ENCODE measurements at regions not wholly inside any gene's neighbourhood (a gene's known extent, or its start where the extent isn't known, plus 50 kb on each side); places are given as distances from the start of the nearest gene placed in this dataset.

DNA sequence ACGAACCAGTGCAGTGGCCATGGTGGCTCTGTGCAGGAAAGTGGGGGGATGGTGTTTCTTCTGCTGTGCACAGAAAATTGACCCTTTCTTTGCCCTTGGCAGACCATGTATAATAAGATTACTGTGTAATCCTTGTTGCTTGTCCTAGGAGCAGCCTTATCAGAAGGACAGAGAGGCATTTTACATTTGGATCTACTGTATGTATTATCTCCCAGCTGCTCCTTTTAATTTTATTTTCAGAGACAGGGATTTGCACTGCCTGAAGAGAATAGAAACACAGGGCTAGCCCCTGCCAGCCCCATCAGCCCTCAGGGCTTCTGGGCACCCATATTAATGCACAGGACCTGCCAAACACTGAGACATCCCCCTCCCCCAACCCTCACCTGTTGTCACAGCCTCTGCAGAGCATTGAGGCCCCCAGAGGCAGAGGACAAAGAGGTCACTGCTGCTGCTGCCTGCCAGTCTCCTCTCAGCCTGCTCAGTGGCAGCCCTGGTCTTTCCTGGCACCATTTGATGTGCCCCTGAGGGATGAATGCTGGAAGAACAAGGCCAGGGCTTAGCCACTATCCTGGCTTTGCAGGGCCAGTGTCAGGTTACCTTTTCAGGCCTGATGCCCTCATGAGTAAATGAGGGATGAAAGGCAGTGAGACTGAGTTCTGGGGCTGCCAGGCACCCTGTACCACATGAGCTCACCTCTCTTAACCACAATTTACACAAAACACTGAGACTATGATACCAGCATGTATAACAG lies 533.4 kb downstream of the NTRK3 start:
- TF ChIP-seq, protein P1, sequence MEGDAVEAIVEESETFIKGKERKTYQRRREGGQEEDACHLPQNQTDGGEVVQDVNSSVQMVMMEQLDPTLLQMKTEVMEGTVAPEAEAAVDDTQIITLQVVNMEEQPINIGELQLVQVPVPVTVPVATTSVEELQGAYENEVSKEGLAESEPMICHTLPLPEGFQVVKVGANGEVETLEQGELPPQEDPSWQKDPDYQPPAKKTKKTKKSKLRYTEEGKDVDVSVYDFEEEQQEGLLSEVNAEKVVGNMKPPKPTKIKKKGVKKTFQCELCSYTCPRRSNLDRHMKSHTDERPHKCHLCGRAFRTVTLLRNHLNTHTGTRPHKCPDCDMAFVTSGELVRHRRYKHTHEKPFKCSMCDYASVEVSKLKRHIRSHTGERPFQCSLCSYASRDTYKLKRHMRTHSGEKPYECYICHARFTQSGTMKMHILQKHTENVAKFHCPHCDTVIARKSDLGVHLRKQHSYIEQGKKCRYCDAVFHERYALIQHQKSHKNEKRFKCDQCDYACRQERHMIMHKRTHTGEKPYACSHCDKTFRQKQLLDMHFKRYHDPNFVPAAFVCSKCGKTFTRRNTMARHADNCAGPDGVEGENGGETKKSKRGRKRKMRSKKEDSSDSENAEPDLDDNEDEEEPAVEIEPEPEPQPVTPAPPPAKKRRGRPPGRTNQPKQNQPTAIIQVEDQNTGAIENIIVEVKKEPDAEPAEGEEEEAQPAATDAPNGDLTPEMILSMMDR (IDR thresholded peaks at IDR 0.05; ENCODE audit: insufficient read depth, low read length), result no peak
- TF ChIP-seq SPI1 (IDR thresholded peaks at IDR 0.05; ENCODE audit: borderline replicate concordance, low read depth) (no peak), POLR2AphosphoS5 (IDR thresholded peaks at IDR 0.05; ENCODE audit: low read depth) (no peak)

Measured in HL-60 (cell line).